DMS153 treated with DMSO at 0.1 percent for 48 hours (cell line): ENCODE measurements at regions not wholly inside any gene's neighbourhood (a gene's known extent, or its start where the extent isn't known, plus 50 kb on each side); places are given as distances from the start of the nearest gene placed in this dataset.
A peak's percentile ranks its signal among the peaks of the same experiment; 100 is the strongest.

Source experiments
- DNase-seq: peaks from one replicate; lab custom pipeline; 2025; ENCODE audit not compliant: unreplicated experiment; lab: John Stamatoyannopoulos, UW

- DNase-seq, result no peak
Observed at GRCh38 chr18:45304558-45304957, 310.7 kb upstream of the SLC14A2 start.

- no peak for DNase-seq
Observed at GRCh38 chr18:45312555-45313126, 302.6 kb upstream of the SLC14A2 start.

GRCh38 chr18:45316127-45316526 is 299.1 kb upstream of the SLC14A2 start:
- no peak for DNase-seq

- peak; percentile 19 for DNase-seq
Observed at GRCh38 chr18:45317948-45318640, 297.2 kb upstream of the SLC14A2 start.

- DNase-seq, result no peak
Observed at GRCh38 chr18:45320724-45321123, 294.6 kb upstream of the SLC14A2 start.

GRCh38 chr18:45321520-45321919 is 293.8 kb upstream of the SLC14A2 start:
- peak; percentile 67 for DNase-seq

- no peak for DNase-seq
Observed at GRCh38 chr18:45322343-45322742, 292.9 kb upstream of the SLC14A2 start.

- no peak for DNase-seq
Observed at GRCh38 chr18:45324101-45324494, 291.2 kb upstream of the SLC14A2 start.

GRCh38 chr18:45324495-45325113 is 290.7 kb upstream of the SLC14A2 start:
- no peak for DNase-seq

GRCh38 chr18:45325778-45326177 is 289.5 kb upstream of the SLC14A2 start:
- no peak for DNase-seq

- no peak for DNase-seq
Observed at GRCh38 chr18:45326505-45326904, 288.8 kb upstream of the SLC14A2 start.

- DNase-seq, result no peak
Observed at GRCh38 chr18:45328296-45328695, 287.0 kb upstream of the SLC14A2 start.

GRCh38 chr18:45328811-45329210 is 286.5 kb upstream of the SLC14A2 start:
- no peak for DNase-seq

GRCh38 chr18:45329316-45329715 is 286.0 kb upstream of the SLC14A2 start:
- DNase-seq, result no peak

- no peak for DNase-seq
Observed at GRCh38 chr18:45330170-45330594, 285.1 kb upstream of the SLC14A2 start.

- DNase-seq, result no peak
Observed at GRCh38 chr18:45332871-45333270, 282.4 kb upstream of the SLC14A2 start.

- DNase-seq, result no peak
Observed at GRCh38 chr18:45334191-45334590, 281.1 kb upstream of the SLC14A2 start.

GRCh38 chr18:45335282-45336043 is 279.8 kb upstream of the SLC14A2 start:
- DNase-seq, result no peak

GRCh38 chr18:45336448-45336847 is 278.8 kb upstream of the SLC14A2 start:
- DNase-seq, result no peak

GRCh38 chr18:45337477-45337876 is 277.8 kb upstream of the SLC14A2 start:
- no peak for DNase-seq

GRCh38 chr18:45339810-45340550 is 275.3 kb upstream of the SLC14A2 start:
- DNase-seq, result no peak
